ENCODE measurements at regions not wholly inside any gene's neighbourhood (a gene's known extent, or its start where the extent isn't known, plus 50 kb on each side); places are given as distances from the start of the nearest gene placed in this dataset.

DNA sequence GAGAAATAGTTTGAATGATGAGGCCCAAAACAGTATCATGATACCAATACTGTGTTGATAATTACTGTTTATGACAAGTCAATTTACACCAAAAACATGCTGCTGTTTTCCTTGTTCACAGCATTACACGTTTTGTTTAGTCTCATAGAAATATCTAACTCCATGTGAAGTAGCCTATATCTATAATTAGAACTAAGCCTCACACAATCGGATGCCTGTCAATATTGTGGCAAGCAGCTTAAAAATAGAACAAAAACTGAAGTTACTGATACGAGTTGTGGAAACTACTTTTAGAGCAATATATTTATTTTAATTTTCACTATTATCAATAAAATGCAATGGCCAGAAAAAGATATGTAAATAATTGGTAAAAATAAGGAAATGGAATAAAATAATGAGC is 470.8 kb downstream of the ZEB2 start:
- H3K27me3 ChIP-seq (ENCODE audit: control insufficient read depth in 4 of 4, insufficient read depth in 4 of 4, low read length in 3 of 4), result no peaks in the 10 kb centered on the region
- no peaks in the 10 kb centered on the region for H3K4me1 ChIP-seq (ENCODE audit: control insufficient read depth in 4 of 4, insufficient read depth in 4 of 4, low read length in 3 of 4)
- no peak for TF ChIP-seq TAF1 (conservative IDR thresholded peaks at IDR 0.05)
- TF ChIP-seq HNF4G (IDR thresholded peaks at IDR 0.05), result no peak
- no peak for TF ChIP-seq RAD21 (IDR thresholded peaks at IDR 0.05)
- no peak for TF ChIP-seq HNF4A (conservative IDR thresholded peaks at IDR 0.05)
- no peak for TF ChIP-seq NR2F2 (IDR thresholded peaks at IDR 0.05)
- TF ChIP-seq ATF3 (IDR thresholded peaks at IDR 0.05), result no peak
- no peak for TF ChIP-seq CTCF (IDR thresholded peaks at IDR 0.05; ENCODE audit: low read depth, low read length, missing input control)
- TF ChIP-seq, protein P1, sequence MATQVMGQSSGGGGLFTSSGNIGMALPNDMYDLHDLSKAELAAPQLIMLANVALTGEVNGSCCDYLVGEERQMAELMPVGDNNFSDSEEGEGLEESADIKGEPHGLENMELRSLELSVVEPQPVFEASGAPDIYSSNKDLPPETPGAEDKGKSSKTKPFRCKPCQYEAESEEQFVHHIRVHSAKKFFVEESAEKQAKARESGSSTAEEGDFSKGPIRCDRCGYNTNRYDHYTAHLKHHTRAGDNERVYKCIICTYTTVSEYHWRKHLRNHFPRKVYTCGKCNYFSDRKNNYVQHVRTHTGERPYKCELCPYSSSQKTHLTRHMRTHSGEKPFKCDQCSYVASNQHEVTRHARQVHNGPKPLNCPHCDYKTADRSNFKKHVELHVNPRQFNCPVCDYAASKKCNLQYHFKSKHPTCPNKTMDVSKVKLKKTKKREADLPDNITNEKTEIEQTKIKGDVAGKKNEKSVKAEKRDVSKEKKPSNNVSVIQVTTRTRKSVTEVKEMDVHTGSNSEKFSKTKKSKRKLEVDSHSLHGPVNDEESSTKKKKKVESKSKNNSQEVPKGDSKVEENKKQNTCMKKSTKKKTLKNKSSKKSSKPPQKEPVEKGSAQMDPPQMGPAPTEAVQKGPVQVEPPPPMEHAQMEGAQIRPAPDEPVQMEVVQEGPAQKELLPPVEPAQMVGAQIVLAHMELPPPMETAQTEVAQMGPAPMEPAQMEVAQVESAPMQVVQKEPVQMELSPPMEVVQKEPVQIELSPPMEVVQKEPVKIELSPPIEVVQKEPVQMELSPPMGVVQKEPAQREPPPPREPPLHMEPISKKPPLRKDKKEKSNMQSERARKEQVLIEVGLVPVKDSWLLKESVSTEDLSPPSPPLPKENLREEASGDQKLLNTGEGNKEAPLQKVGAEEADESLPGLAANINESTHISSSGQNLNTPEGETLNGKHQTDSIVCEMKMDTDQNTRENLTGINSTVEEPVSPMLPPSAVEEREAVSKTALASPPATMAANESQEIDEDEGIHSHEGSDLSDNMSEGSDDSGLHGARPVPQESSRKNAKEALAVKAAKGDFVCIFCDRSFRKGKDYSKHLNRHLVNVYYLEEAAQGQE (IDR thresholded peaks at IDR 0.05), result no peak
- no peak for TF ChIP-seq FOXA1 (IDR thresholded peaks at IDR 0.05)
- no peak for TF ChIP-seq YY1 (IDR thresholded peaks at IDR 0.05)
- no peak for TF ChIP-seq EGR1 (IDR thresholded peaks at IDR 0.05; ENCODE audit: low read depth in 2 of 2)
- no peak for TF ChIP-seq RXRA (IDR thresholded peaks at IDR 0.05)
- no peak for TF ChIP-seq JUND (IDR thresholded peaks at IDR 0.05)
- TF ChIP-seq MAX (IDR thresholded peaks at IDR 0.05), result no peak
- TF ChIP-seq FOXA2 (IDR thresholded peaks at IDR 0.05), result no peak
- TF ChIP-seq SP1 (IDR thresholded peaks at IDR 0.05), result no peak
- TF ChIP-seq ZBTB33 (IDR thresholded peaks at IDR 0.05), result no peak
- TF ChIP-seq GABPA (IDR thresholded peaks at IDR 0.05 in 1 of 2, conservative IDR thresholded peaks at IDR 0.05 in 1 of 2), result no peak
- no peak overlapping the region for H3K4me3 ChIP-seq (ENCODE audit: low read depth in 1 of 3, low read length in 3 of 3)
- WGBS, result 78% methylated on average over 3 of the region's 3 CpGs
- H3K9me3 ChIP-seq (ENCODE audit: control insufficient read depth in 4 of 4, low read length in 3 of 4), result no peaks in the 10 kb centered on the region
- DNase-seq (ENCODE audit: low spot score), result no peak
- no peak overlapping the region for H3K27ac ChIP-seq (ENCODE audit: low read depth in 1 of 2, low read length in 2 of 2)
- H3K36me3 ChIP-seq (ENCODE audit: control insufficient read depth in 4 of 4, insufficient read depth in 3 of 4, low read depth in 1 of 4, low read length in 3 of 4), result no peaks in the 10 kb centered on the region
- no peak overlapping the region for H3K9ac ChIP-seq (ENCODE audit: low read depth in 1 of 2, low read length in 2 of 2)
